HG02973 (cell line): ENCODE measurements at regions not wholly inside any gene's neighbourhood (a gene's known extent, or its start where the extent isn't known, plus 50 kb on each side); places are given as distances from the start of the nearest gene placed in this dataset.

ENCODE experiments used
- ATAC-seq: cut with Tn5 transposase; IDR thresholded peaks from one replicate; pipeline ENCODE4 v1.9.1; 2021; ENCODE audit warnings: moderate library complexity; ENCODE audit not compliant: unreplicated experiment

DNA sequence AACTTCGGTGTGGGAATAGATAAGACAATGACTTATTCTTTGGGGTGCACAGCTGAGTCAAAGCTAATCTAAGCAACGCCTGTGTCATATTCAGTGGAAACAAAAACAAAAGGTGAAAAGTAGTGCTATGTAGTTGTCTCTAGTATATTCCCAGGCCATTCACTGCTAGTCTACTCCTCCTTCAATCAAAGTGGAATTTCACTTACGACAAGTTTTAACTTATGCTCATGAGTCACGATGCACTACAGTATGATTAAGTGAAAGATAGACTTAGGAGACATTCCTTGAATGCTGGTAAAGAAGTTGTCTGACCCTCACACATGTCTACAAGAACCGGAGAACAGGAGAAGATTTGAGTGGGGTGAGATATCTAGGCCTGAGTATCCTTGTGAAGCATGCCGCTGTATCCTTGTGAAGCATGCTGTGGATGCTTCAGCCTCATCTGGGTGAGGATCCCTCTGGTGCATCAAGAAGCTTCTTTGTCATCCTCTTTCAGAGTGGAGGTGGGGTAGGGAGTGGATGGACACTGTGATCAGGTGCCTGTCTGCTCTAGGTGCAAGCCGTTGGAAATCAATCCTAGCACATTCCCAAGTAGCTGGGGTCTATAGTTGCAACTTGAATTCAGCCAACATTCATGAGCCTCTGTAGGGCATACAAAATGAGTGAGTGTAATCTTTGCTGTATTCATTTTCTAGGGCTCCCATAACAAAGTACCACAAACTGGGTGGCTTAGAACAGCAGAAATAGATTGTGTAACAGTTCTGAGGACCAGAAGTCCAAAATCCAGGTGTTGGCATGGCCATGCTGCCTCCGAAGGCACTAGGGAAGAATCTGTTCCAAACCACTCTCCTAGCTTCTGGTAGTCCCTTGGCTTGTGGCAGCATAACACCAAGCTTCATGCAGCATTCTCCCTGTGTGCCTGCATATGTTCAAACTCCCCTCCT lies 173.5 kb upstream of the FN1 start:
- ATAC-seq, result no peak

DNA sequence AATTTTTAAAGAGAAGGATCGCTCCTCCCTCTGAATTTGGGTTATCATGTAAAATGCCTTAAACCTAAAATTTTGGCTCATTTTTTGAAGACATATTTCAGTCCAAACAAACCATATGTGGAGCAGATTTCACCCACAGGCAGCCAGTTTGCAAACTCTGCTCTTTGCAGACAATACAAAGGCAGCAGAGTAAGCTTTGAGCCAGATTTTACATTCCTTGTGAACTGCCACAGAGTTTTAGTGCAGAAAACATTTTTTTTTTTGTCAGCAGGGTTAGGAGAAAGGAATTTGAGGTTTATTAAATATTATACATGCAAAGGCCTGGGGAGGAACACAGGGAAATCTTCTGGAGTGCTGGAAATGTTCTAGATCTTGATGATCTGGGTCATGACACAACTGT lies 171.9 kb upstream of the FN1 start:
- ATAC-seq, result no peak

DNA sequence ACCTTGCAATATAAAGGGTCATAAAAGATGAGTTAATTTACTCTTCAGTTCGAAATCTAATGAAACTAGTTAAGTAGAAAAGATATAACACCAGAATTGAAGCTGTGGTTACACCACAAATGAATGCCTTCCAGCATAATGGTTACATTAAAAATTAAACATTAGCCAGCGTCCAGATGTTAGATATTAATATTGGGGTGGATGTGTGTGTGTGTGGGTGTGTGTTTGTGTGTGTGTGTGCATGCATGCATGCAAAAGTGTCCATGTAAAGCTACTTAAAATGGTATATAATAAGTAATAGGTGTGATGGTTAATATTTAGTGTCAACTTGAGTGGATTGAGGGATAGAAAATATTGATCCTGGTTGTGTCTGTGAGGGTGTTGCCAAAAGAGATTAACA lies 170.4 kb upstream of the FN1 start:
- ATAC-seq, result no peak

DNA sequence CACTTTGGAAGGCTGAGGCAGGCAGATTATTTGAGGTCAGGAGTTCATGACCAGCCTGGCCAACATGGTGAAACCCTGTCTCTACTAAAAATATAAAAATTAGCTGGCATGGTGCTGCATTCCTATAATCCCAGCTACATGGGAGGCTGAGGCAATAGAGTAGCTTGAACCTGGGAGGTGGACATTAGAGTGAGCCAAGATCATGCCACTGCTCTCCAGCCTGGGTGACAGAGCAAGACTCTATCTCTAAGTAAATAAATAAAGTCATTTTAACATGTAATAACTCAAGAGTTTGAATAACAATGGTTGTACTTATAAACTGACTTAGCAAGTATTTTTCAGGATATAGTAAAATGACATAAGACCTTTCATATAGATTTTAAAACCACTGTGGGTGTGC lies 169.3 kb upstream of the FN1 start:
- no peak for ATAC-seq

DNA sequence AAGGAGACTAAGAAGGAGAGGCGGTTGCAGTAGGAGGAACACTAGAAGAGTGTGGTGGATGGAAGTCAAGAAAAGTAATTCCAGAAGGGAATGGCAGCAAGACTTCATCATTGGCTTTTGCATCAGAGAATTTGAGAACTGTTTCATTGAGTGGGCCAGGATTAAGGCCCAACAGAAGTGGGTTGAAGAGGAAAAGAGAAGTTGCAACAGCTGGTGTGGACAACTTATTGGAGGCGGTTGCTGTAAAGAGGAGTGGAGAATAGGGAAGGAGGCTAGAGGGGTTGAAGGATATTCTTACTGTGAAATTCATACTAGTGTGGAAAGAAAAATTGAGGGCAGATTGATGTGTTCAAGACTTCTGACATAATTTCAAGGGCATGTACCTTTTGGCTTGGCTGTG lies 168.7 kb upstream of the FN1 start:
- no peak for ATAC-seq

DNA sequence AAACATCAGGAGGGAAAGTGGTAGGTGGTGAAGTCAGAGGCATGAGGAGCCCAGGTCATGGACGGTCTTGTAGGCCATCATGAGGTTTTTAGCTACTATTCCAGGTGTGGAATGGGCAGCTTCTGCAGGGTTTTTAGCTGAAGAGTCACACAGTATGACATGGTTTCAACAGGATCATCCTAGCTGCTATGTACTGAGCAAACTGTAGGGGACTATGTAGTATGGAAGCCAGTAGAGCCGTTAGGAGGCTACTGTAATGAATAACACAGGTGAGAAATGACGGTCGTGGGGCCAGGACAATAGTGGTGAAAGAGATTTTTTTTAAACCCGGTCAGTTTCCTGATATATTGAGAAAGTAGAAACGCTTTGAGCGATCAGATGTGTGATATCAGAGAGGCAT lies 167.6 kb upstream of the FN1 start:
- ATAC-seq, result no peak

DNA sequence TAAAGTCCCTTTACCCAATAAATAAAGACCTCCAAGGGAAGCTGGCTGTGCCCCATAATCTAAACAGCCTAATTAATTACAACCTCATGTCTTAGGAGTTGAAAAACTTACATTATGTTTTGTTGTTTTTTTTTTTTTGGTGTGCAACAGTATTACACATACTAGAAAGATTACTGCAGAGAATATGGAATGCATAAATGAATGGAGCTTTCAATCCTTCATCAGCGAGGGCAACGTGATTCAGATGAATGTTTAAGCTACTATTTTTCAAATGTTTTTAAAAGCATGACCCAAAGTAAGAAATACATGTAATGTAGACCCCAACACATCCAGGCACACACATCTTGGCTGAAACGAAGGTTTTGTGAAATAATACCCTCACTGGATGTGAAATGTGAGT lies 167.1 kb upstream of the FN1 start:
- no peak for ATAC-seq

DNA sequence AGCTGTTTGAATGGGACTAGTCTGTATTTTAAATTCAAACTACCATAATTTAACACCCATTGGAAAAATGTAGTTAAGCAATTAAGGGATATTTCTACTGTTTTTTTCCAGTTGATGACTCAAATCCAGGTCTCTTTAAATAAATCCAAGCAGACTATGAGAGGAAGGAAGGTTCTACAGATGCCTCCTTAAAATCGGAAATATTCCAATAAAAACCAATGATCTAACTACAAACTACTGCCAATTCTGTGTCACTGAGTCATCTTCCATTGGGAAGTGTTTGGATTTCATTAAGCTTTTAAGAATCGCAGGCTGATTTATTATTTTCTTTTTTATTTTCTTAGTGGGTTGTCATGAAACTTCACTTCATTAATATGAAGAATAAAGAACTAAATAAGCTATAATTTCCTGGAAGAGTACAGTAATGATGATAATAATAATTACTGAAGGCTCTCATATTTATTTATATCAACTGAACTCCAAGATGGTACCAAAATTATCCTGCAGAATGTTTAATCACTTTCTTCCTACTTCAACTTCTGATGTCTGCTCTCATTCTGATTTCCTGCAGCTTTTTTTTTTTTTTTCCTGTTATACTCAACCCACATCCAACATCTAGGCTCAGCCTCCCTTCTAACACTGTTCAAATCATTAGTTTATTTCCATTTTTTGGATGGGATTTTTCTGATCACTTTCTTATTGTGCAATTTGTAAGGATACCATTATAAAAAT lies 166.3 kb upstream of the FN1 start:
- no peak for ATAC-seq

DNA sequence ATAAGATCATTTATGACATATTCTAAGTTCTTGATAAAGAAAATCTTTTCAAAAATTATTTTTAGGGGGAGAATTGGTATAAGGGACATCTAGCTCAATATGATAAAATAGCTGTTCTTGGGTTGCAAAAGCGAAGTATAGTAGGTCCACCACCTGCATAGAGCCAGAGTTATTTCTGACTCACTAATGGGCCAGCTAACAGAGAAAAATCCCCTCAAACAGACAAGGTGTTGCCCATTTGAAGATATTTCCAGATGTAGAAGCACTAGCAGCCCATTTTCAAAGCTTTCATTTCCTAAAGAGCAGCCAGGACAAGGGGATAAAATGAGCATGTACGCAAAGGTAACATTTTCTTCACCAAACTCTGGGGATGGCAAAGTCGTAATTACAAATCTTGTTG lies 165.7 kb upstream of the FN1 start:
- ATAC-seq, result no peak

DNA sequence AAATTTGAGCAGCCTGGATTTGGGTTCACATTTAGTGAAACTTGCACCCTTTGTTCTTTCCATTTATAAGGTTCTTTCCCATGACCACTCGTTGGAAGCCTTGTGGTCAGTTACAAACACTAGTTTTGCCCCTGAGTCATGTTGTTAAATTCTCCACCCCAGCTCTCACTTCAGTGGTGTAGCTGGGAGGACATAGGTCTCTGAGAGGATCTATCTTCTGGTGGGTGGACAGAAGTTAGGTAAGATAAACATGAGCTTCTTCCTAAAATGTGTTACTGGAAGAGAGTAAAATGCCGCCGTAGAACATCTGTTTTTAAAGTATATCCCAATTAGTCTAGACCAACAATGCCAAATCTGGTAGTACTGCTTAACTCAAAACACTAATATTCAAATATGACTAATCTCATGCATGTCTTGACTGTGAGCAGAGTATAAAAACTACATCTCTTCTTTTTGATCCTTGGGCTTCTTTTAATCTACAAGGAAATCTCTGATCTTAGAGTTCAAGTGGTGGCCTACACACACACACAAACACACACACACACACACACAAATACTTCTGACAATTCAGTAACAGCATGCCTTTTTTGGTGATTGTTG lies 162.6 kb upstream of the FN1 start:
- no peak for ATAC-seq

DNA sequence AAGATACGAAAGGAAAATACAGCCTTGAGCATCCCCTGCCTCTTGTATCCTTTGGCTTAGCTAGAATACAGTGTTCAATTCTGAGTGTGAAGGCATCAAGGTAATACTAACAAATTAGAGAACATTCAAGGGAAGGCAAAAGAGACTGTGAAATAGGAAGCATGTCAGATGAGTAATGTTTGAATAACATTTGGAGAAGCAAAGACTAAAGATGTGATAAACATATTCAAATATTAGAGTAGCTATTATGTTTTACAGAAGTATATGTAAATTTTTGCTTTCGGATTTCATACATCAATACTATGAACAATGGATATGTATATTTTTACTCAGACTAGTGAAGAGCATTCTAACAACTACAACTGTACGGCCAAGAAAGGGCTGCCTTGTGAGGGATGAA lies 161.7 kb upstream of the FN1 start:
- ATAC-seq, result no peak

DNA sequence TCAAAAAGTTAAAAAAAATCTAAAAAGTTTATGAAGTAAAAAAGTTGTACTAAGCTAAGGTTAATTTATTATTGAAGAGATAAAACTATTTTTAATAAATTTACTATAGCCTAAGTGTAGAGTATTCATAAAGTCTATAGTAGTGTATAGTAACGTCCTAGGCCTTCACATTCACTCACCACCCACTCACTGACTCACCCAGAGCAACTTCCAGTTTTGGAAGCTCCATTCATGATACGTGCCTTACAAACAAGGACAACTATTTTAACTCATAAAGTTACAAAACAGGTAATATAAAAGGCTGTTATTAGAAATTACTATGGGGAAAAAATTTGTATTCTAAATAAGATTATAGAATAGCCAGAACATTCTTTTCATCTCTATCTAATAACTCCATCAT lies 158.9 kb upstream of the FN1 start:
- no peak for ATAC-seq

DNA sequence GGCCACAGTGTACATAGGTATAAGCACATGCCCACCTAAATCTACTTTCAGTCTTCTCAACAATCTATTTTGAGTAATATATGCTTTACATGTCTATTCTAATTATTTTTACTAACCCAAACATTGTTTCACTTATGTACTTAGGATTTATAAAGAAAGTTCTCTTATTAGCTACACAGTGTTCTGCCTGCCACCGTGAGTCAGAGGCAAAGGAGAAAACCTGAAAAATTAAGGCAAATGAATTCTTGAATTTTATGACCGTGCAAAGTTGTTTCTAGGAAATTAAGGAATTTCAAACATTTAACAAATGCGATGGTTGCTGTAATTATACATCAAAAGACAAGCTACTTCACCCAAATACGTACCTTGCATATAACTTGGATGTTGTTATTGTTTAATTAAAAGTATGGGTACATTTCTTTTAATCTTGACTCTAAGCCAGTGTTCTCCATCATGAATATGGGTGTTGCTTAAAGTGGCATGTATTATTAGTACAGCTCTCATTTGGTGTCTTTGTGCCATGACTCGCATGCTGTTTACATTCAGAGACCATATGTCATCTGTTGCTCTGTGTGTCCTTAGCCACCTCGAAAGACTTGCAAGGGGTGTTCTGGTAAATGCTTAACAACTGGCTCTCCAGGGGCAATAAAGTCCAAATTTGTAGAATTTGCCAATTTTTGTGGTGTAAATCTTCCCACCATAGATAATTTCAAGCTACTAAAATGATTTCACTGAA lies 154.3 kb upstream of the FN1 start:
- ATAC-seq, result no peak

DNA sequence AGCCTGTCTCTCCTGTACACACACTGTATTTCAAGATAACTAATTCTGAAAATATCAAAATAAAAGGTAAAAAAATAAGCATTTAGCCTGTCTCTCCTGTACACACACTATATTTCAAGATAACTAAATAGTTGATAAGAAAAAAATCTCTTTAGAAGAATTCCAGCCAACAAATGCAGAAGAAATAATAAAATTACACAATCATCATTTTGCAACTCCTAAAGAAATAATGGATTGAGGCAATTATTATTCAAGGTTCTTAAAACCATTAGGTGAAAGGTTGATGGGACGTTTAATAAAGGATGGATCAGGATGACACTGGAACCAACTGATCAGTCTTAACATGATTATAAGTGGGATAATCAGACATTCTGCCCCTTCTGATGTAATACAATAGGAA lies 148.0 kb upstream of the FN1 start:
- no peak for ATAC-seq

DNA sequence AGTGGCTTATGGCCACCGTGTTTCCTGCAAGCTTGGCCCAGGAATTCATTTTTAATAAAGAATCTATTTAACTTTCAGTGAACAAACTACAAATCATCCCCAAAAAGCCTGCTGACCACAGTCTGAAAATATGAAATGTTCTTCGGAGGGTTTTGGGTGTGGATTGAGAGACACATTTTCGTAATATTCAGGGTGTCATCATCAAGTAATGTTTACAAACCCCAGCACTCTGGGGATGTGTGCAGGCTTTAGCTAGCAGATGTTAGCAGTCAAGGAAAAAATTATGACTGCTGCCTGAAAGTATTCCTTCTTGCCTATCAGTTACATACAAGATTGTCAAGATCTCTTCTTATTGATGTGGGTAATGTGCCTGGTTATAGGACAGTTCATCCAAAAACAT lies 143.9 kb upstream of the FN1 start:
- no peak for ATAC-seq

DNA sequence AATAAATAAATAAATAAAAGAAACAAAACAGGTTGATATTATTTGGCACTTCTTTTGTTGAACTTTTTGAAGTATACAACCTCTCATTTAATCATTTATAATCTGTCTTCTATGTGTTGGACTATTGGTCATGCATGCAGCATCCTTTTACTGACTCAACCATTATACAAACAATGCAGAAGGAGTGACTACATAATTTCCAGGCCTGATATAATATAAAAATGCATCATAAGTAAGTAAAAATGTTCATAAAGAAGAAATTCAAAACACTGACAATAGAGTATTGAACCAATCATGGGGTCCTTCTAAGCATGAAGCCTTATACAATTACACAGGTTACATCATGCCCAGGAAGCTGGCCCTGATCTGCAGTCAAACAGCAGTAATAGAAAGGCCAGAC lies 141.5 kb upstream of the FN1 start:
- no peak for ATAC-seq

DNA sequence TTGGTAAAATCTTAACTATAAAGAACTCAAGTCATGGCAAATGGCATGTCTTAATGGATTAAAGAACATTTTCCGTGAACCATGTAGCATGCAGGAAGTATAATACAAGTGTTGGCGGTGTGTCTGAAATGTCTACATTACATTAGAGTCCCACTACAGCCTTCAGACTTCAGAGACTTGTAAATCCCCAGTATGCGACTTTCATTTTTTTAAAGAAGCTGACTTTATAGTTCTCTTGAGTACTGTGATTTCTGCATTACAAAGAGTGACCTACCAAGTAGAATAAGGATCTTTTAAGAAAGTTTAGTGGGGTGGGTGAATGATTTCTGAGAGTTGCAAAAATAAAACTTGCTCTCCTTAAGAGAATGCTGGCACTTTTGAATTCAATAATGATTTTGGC lies 140.7 kb upstream of the FN1 start:
- no peak for ATAC-seq

DNA sequence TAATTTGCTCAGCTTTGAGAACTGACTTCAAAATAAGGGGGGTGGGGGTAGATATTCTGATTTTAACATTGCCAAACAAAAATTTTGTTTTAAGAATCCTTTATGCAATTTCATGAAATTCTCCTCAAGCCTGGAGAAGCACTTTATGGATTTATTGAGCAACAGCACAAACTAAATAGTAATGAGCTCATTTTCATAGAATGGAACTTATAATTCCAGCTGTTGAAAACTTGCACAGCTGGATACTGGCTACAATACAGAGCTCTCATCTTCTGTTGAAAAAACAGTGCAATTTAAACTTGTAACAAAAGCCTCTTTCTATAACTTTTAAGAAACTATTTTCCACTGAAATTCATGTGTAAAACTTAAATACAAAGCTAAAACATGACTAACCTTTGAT lies 137.6 kb upstream of the FN1 start:
- ATAC-seq, result no peak

DNA sequence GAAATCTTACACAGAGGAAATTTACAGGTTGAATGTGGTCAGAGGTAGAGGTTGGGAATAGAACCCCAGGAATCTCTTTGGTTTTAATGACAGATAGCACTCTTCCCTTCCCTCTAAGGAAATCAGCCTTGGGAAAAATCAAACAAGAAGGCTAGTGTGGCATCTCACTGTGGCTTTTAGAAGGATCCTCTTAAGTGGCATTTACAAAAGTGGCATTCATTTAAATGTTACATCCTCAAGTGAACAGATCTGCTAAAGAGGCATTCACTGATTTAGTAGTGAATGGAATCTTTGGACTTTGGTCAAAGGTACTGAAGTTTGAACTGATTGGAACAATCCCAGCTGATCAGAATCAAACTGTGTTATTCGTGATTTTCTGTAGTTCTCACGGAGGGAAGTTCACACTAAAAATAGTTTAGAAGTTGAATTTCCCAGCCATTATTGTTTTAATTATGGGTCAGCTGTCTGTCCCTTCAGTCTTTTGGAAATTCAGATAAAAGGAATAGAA lies 136.5 kb upstream of the FN1 start:
- no peak for ATAC-seq

DNA sequence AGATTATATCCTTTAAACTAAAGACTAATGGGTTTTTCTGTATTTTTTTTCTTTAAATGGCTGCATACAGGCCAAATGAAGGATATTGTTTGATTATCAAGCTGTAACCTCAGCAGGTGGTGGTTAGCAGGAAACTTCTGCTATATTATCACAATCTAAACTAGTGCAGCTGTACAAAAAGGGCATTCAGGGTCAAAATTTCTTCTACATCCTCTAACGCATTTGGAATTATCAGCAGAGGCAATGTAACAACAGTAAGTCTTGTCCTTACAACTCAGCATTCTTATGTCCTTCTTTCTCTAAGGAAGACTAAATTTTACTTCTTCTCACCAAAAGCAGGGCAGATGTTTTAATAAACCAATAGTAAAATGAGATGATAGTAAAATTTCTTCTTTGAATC lies 135.8 kb upstream of the FN1 start:
- ATAC-seq, result no peak

DNA sequence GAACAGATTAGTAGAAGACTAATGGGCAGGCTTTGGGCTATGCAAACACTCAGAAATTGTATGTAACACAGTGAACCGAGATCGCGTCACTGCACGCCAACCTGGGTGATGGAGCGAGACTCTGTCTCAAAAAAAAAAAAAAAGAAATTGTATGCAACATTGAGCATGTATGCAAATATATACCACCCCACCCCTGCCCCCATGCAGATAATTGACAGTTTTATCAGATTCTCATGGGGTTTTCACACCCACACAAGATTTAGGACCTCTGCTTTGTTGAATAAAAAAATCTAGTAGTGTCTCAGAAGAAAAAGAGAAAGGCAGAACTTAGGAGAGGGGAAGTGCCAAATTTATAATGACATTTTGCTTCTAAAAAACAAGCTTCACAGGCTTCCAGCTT lies 131.6 kb upstream of the FN1 start:
- ATAC-seq, result peak; percentile 60
